ENCODE measurements at regions not wholly inside any gene's neighbourhood (a gene's known extent, or its start where the extent isn't known, plus 50 kb on each side); places are given as distances from the start of the nearest gene placed in this dataset.

DNA sequence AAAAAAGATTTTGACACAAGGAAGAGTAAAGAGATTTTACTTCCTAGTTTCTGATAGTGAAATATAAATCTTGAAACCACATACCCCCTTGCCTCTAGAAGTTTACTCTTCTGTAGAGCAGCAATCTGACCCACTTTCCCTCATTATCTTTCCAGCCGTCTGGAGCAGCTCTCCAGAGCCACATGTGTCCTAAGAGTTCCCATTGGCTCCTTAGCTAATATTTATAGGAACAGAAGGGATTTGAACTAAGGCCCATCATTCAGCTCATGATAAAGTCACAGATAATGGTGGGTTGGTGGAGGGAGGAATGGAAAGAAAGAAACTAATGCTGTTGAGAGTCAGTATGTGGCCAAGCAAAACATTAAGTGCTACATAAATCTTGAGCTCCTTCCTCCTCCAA lies 121.8 kb downstream of the INHBA start:
- ATAC-seq (ENCODE audit: low read depth) (no peak), DNase-seq (ENCODE audit: low spot score) (no peak)
- TF ChIP-seq CTCF (IDR thresholded peaks at IDR 0.05; ENCODE audit: poor library complexity, severe bottlenecking) = no peak
- no peaks in the 10 kb centered on the region for H3K36me3 ChIP-seq (ENCODE audit: low read depth)
- H3K27me3 ChIP-seq (ENCODE audit: insufficient read depth, poor library complexity, severe bottlenecking) = no peaks in the 10 kb centered on the region
- H3K9me3 ChIP-seq (ENCODE audit: severe bottlenecking) = no peaks in the 10 kb centered on the region
- no peak overlapping the region for H3K4me3 ChIP-seq (ENCODE audit: severe bottlenecking)
- peaks cover 12% of the 10 kb centered on the region for H3K4me1 ChIP-seq (ENCODE audit: insufficient read depth, poor library complexity, severe bottlenecking)
- peak overlapping the region; percentile 72 for H3K27ac ChIP-seq (ENCODE audit: poor library complexity, severe bottlenecking)

DNA sequence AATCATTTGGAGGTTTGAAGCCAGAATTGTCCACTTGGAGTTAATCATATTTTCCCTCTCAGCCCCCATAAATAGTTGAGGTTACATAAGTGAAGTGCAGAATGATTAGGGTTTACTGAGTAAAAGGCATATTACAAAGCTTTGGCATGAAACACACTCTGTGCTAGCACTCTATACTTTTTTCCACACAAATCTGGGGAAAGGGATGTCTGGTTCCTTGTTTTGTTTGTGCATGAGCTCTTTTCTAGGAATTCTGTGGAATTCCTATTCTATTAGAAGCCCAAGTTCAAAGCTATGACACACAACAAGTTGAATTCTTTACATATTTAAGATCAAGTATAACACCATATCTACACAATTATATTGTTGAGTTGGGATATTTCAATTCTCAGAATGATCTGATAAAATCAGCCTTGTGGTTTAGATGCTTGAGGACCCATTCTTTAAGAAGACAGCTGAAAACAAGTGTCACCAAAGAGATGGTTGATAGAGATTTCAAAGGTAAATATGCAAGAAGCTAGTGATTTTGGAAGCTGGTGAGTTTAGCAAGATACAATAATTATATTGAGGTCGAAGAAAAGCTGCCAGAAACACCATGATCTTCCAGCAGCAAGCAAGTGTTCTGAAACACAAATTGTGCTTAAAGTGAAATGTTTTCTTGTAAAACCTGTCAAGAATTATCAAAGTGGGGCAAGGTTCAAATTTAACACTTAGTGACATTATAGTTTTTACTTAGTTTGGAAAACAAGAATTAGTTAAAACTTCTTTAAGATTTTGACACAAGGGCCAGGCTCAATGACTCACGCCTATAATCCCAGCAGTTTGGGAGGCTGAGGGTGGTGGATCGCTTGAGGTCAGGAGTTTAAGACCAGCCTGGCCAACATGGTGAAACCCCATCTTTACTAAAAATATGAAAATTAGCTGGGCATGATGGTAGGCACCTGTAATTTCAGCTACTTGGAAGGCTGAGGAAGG lies 122.6 kb downstream of the INHBA start:
- ATAC-seq (ENCODE audit: low read depth) = peak; percentile 81
- H3K27ac ChIP-seq (ENCODE audit: poor library complexity, severe bottlenecking) = peak overlapping the region; percentile 72

DNA sequence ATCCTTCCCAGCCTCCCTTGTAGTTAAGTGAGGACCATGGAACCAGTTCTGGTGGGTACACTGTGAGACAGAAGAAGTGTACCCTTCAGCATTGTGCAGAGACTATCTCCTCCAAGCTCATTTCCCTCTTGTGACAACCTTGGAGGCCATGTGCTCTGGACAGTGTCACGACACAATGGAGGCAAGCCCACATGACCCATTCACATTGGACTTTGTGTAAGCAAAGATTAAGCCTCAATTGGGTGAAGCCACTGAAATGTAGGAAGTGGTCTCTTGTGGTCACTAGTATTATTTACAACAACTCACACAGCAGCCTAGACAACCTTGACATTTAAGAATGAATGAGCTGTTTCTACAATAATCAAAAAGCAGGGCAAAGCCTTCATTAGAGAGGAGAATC lies 124.2 kb downstream of the INHBA start:
- H3K27me3 ChIP-seq (ENCODE audit: insufficient read depth, poor library complexity, severe bottlenecking) = no peaks in the 10 kb centered on the region
- H3K4me3 ChIP-seq (ENCODE audit: severe bottlenecking) = no peak overlapping the region
- DNase-seq (ENCODE audit: low spot score) = no peak
- no peak for TF ChIP-seq CTCF (IDR thresholded peaks at IDR 0.05; ENCODE audit: poor library complexity, severe bottlenecking)
- H3K4me1 ChIP-seq (ENCODE audit: insufficient read depth, poor library complexity, severe bottlenecking) = peaks cover 12% of the 10 kb centered on the region
- no peak overlapping the region for H3K27ac ChIP-seq (ENCODE audit: poor library complexity, severe bottlenecking)
- H3K36me3 ChIP-seq (ENCODE audit: low read depth) = no peaks in the 10 kb centered on the region
- no peak for ATAC-seq (ENCODE audit: low read depth)
- H3K9me3 ChIP-seq (ENCODE audit: severe bottlenecking) = no peaks in the 10 kb centered on the region

More for the DNA sequence above, 122.6 kb downstream of the INHBA start:
- Histone ChIP-seq H3K27me3 (ENCODE audit: insufficient read depth, poor library complexity, severe bottlenecking) (no peaks in the 10 kb centered on the region), H3K36me3 (ENCODE audit: low read depth) (no peaks in the 10 kb centered on the region), H3K4me1 (ENCODE audit: insufficient read depth, poor library complexity, severe bottlenecking) (peaks cover 12% of the 10 kb centered on the region), H3K4me3 (ENCODE audit: severe bottlenecking) (no peak overlapping the region), H3K9me3 (ENCODE audit: severe bottlenecking) (no peaks in the 10 kb centered on the region)
- TF ChIP-seq CTCF (IDR thresholded peaks at IDR 0.05; ENCODE audit: poor library complexity, severe bottlenecking) = no peak
- DNase-seq (ENCODE audit: low spot score) = no peak

- 0 out of 3 replicates have a peak, but pooled peaks have one; percentile 12 for ATAC-seq (ENCODE audit: low read depth)
- H3K9me3 ChIP-seq (ENCODE audit: severe bottlenecking) = no peaks in the 10 kb centered on the region
- no peak for TF ChIP-seq CTCF (IDR thresholded peaks at IDR 0.05; ENCODE audit: poor library complexity, severe bottlenecking)
- no peak overlapping the region for H3K4me3 ChIP-seq (ENCODE audit: severe bottlenecking)
- no peaks in the 10 kb centered on the region for H3K36me3 ChIP-seq (ENCODE audit: low read depth)
- no peak for DNase-seq (ENCODE audit: low spot score)
- H3K27ac ChIP-seq (ENCODE audit: poor library complexity, severe bottlenecking) = no peak overlapping the region
- H3K4me1 ChIP-seq (ENCODE audit: insufficient read depth, poor library complexity, severe bottlenecking) = peaks cover 21% of the 10 kb centered on the region
- H3K27me3 ChIP-seq (ENCODE audit: insufficient read depth, poor library complexity, severe bottlenecking) = no peaks in the 10 kb centered on the region
Observed at GRCh38 chr7:41576166-41576565, 126.7 kb downstream of the INHBA start.

GRCh38 chr7:41574377-41574776 lies 128.5 kb downstream of the INHBA start:
- DNase-seq (ENCODE audit: low spot score) = no peak
- TF ChIP-seq CTCF (IDR thresholded peaks at IDR 0.05; ENCODE audit: poor library complexity, severe bottlenecking) = no peak
- no peaks in the 10 kb centered on the region for H3K9me3 ChIP-seq (ENCODE audit: severe bottlenecking)
- H3K4me3 ChIP-seq (ENCODE audit: severe bottlenecking) = no peak overlapping the region
- no peak overlapping the region for H3K27ac ChIP-seq (ENCODE audit: poor library complexity, severe bottlenecking)
- no peak for ATAC-seq (ENCODE audit: low read depth)
- H3K36me3 ChIP-seq (ENCODE audit: low read depth) = no peaks in the 10 kb centered on the region
- H3K4me1 ChIP-seq (ENCODE audit: insufficient read depth, poor library complexity, severe bottlenecking) = peaks cover 10% of the 10 kb centered on the region
- H3K27me3 ChIP-seq (ENCODE audit: insufficient read depth, poor library complexity, severe bottlenecking) = no peaks in the 10 kb centered on the region
